GM19397 (cell line): ENCODE measurements at regions not wholly inside any gene's neighbourhood (a gene's known extent, or its start where the extent isn't known, plus 50 kb on each side); places are given as distances from the start of the nearest gene placed in this dataset.
A peak's percentile ranks its signal among the peaks of the same experiment; 100 is the strongest.

Experiments
- ATAC-seq: cut with Tn5 transposase; IDR thresholded peaks from one replicate; pipeline ENCODE4 v1.9.1; 2021; ENCODE audit warnings: mild to moderate bottlenecking, moderate library complexity; ENCODE audit not compliant: unreplicated experiment

- ATAC-seq = no peak
These were observed 156.9 kb downstream of the CAND1 start for GRCh38 chr12:67426067-67426466.

- no peak for ATAC-seq
These were observed 158.2 kb downstream of the CAND1 start for GRCh38 chr12:67427336-67427735.

GRCh38 chr12:67428431-67428830, 159.3 kb downstream of the CAND1 start:
- ATAC-seq = no peak

- no peak for ATAC-seq
These were observed 161.7 kb downstream of the CAND1 start for GRCh38 chr12:67430708-67431335.

- no peak for ATAC-seq
These were observed 162.4 kb downstream of the CAND1 start for GRCh38 chr12:67431411-67432020.

- ATAC-seq = peak; percentile 78
These were observed 164.4 kb downstream of the CAND1 start for GRCh38 chr12:67433385-67434175.

- no peak for ATAC-seq
These were observed 165.7 kb downstream of the CAND1 start for GRCh38 chr12:67434671-67435370.

- ATAC-seq = no peak
These were observed 167.1 kb downstream of the CAND1 start for GRCh38 chr12:67436230-67436629.

GRCh38 chr12:67437011-67437410, 167.9 kb downstream of the CAND1 start:
- no peak for ATAC-seq

- no peak for ATAC-seq
These were observed 170.5 kb downstream of the CAND1 start for GRCh38 chr12:67439611-67440010.

GRCh38 chr12:67441736-67442346, 172.7 kb downstream of the CAND1 start:
- ATAC-seq = peak; percentile 90

GRCh38 chr12:67442347-67442841, 173.2 kb downstream of the CAND1 start:
- ATAC-seq = no peak

GRCh38 chr12:67442896-67443295, 173.7 kb downstream of the CAND1 start:
- ATAC-seq = no peak

GRCh38 chr12:67444542-67444941, 175.4 kb downstream of the CAND1 start:
- no peak for ATAC-seq

GRCh38 chr12:67446716-67447115, 177.6 kb downstream of the CAND1 start:
- ATAC-seq = no peak

GRCh38 chr12:67447180-67447579, 178.0 kb downstream of the CAND1 start:
- ATAC-seq = no peak

GRCh38 chr12:67449591-67450052, 180.5 kb downstream of the CAND1 start:
- peak; percentile 72 for ATAC-seq

- ATAC-seq = no peak
These were observed 181.3 kb downstream of the CAND1 start for GRCh38 chr12:67450441-67450840.

GRCh38 chr12:67451206-67451605, 182.0 kb downstream of the CAND1 start:
- ATAC-seq = no peak

GRCh38 chr12:67452119-67452805, 183.1 kb downstream of the CAND1 start:
- ATAC-seq = peak; percentile 64
